GM23338 (cell line): ENCODE measurements at regions not wholly inside any gene's neighbourhood (a gene's known extent, or its start where the extent isn't known, plus 50 kb on each side); places are given as distances from the start of the nearest gene placed in this dataset.

Experiments used
- ATAC-seq: fragments of 200-7000 bp; cut with Tn5 transposase; 3 replicates; pipeline ENCODE4 v1.9.1; 2020
- DNase-seq: peaks from one replicate; pipeline ENCODE4 v3.0.0-alpha.2; 2015; ENCODE audit warnings: low spot score
- H2AFZ ChIP-seq: fragments of 200-600 bp; sonication (generic); 2 replicates; pipeline ENCODE4 v1.8.0; 2016; ENCODE audit warnings: antibody characterized with exemption, mild to moderate bottlenecking, moderate library complexity
- H3F3A ChIP-seq: fragments of 200-600 bp; sonication (generic); replicated peaks from 2 replicates; pipeline ENCODE4 v1.8.0; 2017; ENCODE audit warnings: antibody characterized with exemption, mixed run types, low read depth
- H3K27ac ChIP-seq: fragments of 200-600 bp; sonication (generic); 2 replicates; pipeline ENCODE4 v1.6.1; 2016; ENCODE audit warnings: low read depth
- H3K27me3 ChIP-seq: fragments of 200-600 bp; sonication (generic); 2 replicates; pipeline ENCODE4 v1.8.0; 2016; ENCODE audit warnings: mild to moderate bottlenecking, mixed run types, moderate library complexity; ENCODE audit not compliant: insufficient read depth
- H3K36me3 ChIP-seq: fragments of 200-600 bp; sonication (generic); 2 replicates; pipeline ENCODE4 v1.8.0; 2016; ENCODE audit warnings: mild to moderate bottlenecking; ENCODE audit not compliant: insufficient read depth
- H3K4me1 ChIP-seq: fragments of 200-600 bp; sonication (generic); 2 replicates; pipeline ENCODE4 v1.8.0; 2016; ENCODE audit warnings: mild to moderate bottlenecking, moderate library complexity; ENCODE audit not compliant: insufficient read depth
- H3K4me2 ChIP-seq: fragments of 200-600 bp; sonication (generic); 2 replicates; pipeline ENCODE4 v1.7.1; 2017; ENCODE audit warnings: mixed run types
- H3K4me3 ChIP-seq: fragments of 200-600 bp; sonication (generic); 2 replicates; pipeline ENCODE4 v1.6.1; 2016; ENCODE audit warnings: mixed run types
- H3K79me2 ChIP-seq: fragments of 200-600 bp; sonication (generic); replicated peaks from 2 replicates; pipeline ENCODE4 v1.8.0; 2017; ENCODE audit warnings: mild to moderate bottlenecking; ENCODE audit not compliant: insufficient read depth
- H3K9me2 ChIP-seq: fragments of 200-600 bp; sonication (generic); 2 replicates; pipeline ENCODE4 v1.8.0; 2017; ENCODE audit not compliant: insufficient read depth
- H4K20me1 ChIP-seq: fragments of 200-600 bp; sonication (generic); replicated peaks from 2 replicates; pipeline ENCODE4 v1.8.0; 2017; ENCODE audit warnings: mild to moderate bottlenecking; ENCODE audit not compliant: insufficient read depth
- H3K27ac Mint-ChIP-seq: 2 replicates; pipeline ENCODE4 v1.8.0; 2020; ENCODE audit warnings: inconsistent platforms, mild to moderate bottlenecking, moderate library complexity, mixed read lengths
- H3K27me3 Mint-ChIP-seq: 3 replicates; pipeline ENCODE4 v1.8.0; 2022; ENCODE audit warnings: low read depth, mild to moderate bottlenecking, moderate library complexity, mixed read lengths, inconsistent platforms; ENCODE audit not compliant: insufficient read depth, poor library complexity
- H3K36me3 Mint-ChIP-seq: 3 replicates; pipeline ENCODE4 v1.8.0; 2021; ENCODE audit warnings: low read depth, mild to moderate bottlenecking, inconsistent platforms, moderate library complexity, mixed read lengths
- H3K4me1 Mint-ChIP-seq: 3 replicates; pipeline ENCODE4 v1.8.0; 2020; ENCODE audit warnings: mild to moderate bottlenecking, inconsistent platforms, mixed read lengths
- H3K4me3 Mint-ChIP-seq: 3 replicates; pipeline ENCODE4 v1.8.0; 2021; ENCODE audit warnings: moderate library complexity, mild to moderate bottlenecking, inconsistent platforms, mixed read lengths
- H3K9me3 Mint-ChIP-seq: 3 replicates; pipeline ENCODE4 v1.8.0; 2020; ENCODE audit warnings: moderate library complexity, mild to moderate bottlenecking, inconsistent platforms, mixed read lengths
- CREB1 ChIP-seq: fragments of 250-450 bp; sonication (Bioruptor Pico); IDR thresholded peaks from 2 replicates; pipeline ENCODE4 v1.5.0; 2020; ENCODE audit warnings: low read depth, mild to moderate bottlenecking, moderate library complexity
- EZH2 ChIP-seq: fragments of 200-600 bp; sonication (generic); IDR thresholded peaks from one replicate; pipeline ENCODE4 v1.8.0; 2017; ENCODE audit warnings: antibody characterized with exemption, mild to moderate bottlenecking, low read depth; ENCODE audit not compliant: unreplicated experiment
- JUNB ChIP-seq: IDR thresholded peaks from one replicate; pipeline ENCODE4 v1.6.1; 2016; ENCODE audit warnings: antibody characterized with exemption; ENCODE audit not compliant: unreplicated experiment
- STAT1 ChIP-seq: IDR thresholded peaks from one replicate; pipeline ENCODE4 v1.6.1; 2016; ENCODE audit warnings: antibody characterized with exemption; ENCODE audit not compliant: unreplicated experiment
- ZNF114 ChIP-seq: fragments of 250-450 bp; sonication (Bioruptor Pico); IDR thresholded peaks from 2 replicates; pipeline ENCODE4 v1.5.0; 2020; ENCODE audit warnings: mild to moderate bottlenecking, moderate library complexity
- ZNF331 ChIP-seq: fragments of 250-450 bp; sonication (Bioruptor Pico); IDR thresholded peaks from 2 replicates; pipeline ENCODE4 v1.5.0; 2020; ENCODE audit warnings: low read depth, mild to moderate bottlenecking, moderate library complexity
- TF ChIP-seq, protein P1 (sequence below): fragments of 250-450 bp; sonication (Bioruptor Pico); IDR thresholded peaks from 2 replicates; pipeline ENCODE4 v1.5.0; 2020; ENCODE audit warnings: mild to moderate bottlenecking, moderate library complexity
- TF ChIP-seq, protein P2 (sequence below): IDR thresholded peaks from 2 replicates; pipeline ENCODE4 v1.6.1; 2016; ENCODE audit warnings: antibody characterized with exemption
- TF ChIP-seq, protein P3 (sequence below): IDR thresholded peaks from one replicate; pipeline ENCODE4 v1.6.1; 2018; ENCODE audit warnings: antibody characterized with exemption; ENCODE audit not compliant: unreplicated experiment

DNA sequence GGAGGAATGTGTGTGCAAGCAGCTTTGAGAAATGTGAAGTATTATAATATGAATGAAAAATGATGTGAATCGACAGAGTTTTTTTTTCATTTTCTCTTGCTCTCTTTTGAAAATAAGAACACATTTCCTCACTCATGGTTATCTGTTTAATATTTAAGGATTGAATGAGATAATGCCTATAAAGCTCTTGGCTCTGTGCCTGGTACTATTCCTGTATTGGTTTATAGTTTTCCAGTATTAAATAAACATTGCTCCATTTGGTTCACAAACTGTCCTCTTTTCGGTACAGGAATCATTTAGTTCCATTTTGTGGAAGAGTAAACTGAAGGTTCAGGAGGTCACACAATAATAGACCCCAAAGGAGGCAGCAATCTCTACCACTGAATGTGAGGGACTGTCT lies 1185.5 kb upstream of the WWC1 start (continued):
- TF ChIP-seq, protein P1, sequence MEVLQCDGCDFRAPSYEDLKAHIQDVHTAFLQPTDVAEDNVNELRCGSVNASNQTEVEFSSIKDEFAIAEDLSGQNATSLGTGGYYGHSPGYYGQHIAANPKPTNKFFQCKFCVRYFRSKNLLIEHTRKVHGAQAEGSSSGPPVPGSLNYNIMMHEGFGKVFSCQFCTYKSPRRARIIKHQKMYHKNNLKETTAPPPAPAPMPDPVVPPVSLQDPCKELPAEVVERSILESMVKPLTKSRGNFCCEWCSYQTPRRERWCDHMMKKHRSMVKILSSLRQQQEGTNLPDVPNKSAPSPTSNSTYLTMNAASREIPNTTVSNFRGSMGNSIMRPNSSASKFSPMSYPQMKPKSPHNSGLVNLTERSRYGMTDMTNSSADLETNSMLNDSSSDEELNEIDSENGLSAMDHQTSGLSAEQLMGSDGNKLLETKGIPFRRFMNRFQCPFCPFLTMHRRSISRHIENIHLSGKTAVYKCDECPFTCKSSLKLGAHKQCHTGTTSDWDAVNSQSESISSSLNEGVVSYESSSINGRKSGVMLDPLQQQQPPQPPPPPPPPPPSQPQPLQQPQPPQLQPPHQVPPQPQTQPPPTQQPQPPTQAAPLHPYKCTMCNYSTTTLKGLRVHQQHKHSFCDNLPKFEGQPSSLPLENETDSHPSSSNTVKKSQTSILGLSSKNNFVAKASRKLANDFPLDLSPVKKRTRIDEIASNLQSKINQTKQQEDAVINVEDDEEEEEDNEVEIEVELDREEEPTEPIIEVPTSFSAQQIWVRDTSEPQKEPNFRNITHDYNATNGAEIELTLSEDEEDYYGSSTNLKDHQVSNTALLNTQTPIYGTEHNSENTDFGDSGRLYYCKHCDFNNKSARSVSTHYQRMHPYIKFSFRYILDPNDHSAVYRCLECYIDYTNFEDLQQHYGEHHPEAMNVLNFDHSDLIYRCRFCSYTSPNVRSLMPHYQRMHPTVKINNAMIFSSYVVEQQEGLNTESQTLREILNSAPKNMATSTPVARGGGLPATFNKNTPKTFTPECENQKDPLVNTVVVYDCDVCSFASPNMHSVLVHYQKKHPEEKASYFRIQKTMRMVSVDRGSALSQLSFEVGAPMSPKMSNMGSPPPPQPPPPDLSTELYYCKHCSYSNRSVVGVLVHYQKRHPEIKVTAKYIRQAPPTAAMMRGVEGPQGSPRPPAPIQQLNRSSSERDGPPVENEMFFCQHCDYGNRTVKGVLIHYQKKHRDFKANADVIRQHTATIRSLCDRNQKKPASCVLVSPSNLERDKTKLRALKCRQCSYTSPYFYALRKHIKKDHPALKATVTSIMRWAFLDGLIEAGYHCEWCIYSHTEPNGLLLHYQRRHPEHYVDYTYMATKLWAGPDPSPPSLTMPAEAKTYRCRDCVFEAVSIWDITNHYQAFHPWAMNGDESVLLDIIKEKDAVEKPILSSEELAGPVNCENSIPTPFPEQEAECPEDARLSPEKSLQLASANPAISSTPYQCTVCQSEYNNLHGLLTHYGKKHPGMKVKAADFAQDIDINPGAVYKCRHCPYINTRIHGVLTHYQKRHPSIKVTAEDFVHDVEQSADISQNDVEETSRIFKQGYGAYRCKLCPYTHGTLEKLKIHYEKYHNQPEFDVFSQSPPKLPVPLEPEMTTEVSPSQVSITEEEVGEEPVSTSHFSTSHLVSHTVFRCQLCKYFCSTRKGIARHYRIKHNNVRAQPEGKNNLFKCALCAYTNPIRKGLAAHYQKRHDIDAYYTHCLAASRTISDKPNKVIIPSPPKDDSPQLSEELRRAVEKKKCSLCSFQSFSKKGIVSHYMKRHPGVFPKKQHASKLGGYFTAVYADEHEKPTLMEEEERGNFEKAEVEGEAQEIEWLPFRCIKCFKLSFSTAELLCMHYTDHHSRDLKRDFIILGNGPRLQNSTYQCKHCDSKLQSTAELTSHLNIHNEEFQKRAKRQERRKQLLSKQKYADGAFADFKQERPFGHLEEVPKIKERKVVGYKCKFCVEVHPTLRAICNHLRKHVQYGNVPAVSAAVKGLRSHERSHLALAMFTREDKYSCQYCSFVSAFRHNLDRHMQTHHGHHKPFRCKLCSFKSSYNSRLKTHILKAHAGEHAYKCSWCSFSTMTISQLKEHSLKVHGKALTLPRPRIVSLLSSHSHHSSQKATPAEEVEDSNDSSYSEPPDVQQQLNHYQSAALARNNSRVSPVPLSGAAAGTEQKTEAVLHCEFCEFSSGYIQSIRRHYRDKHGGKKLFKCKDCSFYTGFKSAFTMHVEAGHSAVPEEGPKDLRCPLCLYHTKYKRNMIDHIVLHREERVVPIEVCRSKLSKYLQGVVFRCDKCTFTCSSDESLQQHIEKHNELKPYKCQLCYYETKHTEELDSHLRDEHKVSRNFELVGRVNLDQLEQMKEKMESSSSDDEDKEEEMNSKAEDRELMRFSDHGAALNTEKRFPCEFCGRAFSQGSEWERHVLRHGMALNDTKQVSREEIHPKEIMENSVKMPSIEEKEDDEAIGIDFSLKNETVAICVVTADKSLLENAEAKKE (CRISPR knock-in tag) = no peak
- TF ChIP-seq JUNB = no peak

DNA sequence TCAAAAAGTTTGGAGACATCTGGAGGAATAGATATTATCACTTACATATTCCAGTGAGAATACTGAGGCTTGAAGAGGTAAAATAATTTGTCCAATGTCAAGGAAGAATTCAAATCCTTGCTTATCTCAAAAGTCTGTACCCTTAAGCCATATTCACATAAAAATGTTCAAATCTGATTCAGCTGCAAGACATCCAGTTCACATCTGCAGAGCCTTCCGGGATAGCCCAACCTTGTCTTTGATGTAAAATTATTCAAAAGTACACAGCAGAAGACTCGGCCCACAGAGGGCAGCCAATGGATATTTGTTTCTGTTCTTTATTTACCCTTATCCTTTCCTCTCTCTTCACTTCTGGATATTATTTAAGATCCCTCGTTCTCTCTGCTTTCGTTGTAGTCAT lies 1183.8 kb upstream of the WWC1 start:
- H4K20me1 ChIP-seq = no peaks in the 10 kb centered on the region; the same call in 1 of the 2 replicates
- Mint-ChIP-seq H3K36me3 (no peaks in the 10 kb centered on the region), H3K27me3 (no peaks in the 10 kb centered on the region), H3K27ac (no peak overlapping the region), H3K4me1 (no peaks in the 10 kb centered on the region), H3K9me3 (no peaks in the 10 kb centered on the region; the same call in 2 of the 3 replicates), H3K4me3 (no peak overlapping the region)
- no peak for ATAC-seq
- H3K9me2 ChIP-seq = no peaks in the 10 kb centered on the region
- no peaks in the 10 kb centered on the region for H3K27me3 ChIP-seq
- H3K4me1 ChIP-seq = no peaks in the 10 kb centered on the region
- H3F3A ChIP-seq = no peaks in the 10 kb centered on the region
- no peaks in the 10 kb centered on the region for H3K79me2 ChIP-seq
- no peak overlapping the region for H3K4me3 ChIP-seq
- H3K27ac ChIP-seq = no peak overlapping the region
- DNase-seq = no peak
- no peak overlapping the region for H2AFZ ChIP-seq
- no peaks in the 10 kb centered on the region for H3K36me3 ChIP-seq
- no peak overlapping the region for H3K4me2 ChIP-seq
- TF ChIP-seq ZNF331 (CRISPR knock-in tag) (no peak), STAT1 (no peak), ZNF114 (CRISPR knock-in tag) (no peak), EZH2 (no peak), CREB1 (CRISPR knock-in tag) (no peak)
- TF ChIP-seq, protein P2, sequence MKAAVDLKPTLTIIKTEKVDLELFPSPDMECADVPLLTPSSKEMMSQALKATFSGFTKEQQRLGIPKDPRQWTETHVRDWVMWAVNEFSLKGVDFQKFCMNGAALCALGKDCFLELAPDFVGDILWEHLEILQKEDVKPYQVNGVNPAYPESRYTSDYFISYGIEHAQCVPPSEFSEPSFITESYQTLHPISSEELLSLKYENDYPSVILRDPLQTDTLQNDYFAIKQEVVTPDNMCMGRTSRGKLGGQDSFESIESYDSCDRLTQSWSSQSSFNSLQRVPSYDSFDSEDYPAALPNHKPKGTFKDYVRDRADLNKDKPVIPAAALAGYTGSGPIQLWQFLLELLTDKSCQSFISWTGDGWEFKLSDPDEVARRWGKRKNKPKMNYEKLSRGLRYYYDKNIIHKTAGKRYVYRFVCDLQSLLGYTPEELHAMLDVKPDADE = no peak
- TF ChIP-seq, protein P3, sequence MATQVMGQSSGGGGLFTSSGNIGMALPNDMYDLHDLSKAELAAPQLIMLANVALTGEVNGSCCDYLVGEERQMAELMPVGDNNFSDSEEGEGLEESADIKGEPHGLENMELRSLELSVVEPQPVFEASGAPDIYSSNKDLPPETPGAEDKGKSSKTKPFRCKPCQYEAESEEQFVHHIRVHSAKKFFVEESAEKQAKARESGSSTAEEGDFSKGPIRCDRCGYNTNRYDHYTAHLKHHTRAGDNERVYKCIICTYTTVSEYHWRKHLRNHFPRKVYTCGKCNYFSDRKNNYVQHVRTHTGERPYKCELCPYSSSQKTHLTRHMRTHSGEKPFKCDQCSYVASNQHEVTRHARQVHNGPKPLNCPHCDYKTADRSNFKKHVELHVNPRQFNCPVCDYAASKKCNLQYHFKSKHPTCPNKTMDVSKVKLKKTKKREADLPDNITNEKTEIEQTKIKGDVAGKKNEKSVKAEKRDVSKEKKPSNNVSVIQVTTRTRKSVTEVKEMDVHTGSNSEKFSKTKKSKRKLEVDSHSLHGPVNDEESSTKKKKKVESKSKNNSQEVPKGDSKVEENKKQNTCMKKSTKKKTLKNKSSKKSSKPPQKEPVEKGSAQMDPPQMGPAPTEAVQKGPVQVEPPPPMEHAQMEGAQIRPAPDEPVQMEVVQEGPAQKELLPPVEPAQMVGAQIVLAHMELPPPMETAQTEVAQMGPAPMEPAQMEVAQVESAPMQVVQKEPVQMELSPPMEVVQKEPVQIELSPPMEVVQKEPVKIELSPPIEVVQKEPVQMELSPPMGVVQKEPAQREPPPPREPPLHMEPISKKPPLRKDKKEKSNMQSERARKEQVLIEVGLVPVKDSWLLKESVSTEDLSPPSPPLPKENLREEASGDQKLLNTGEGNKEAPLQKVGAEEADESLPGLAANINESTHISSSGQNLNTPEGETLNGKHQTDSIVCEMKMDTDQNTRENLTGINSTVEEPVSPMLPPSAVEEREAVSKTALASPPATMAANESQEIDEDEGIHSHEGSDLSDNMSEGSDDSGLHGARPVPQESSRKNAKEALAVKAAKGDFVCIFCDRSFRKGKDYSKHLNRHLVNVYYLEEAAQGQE = no peak
